GM12864 (cell line): ENCODE measurements at regions not wholly inside any gene's neighbourhood (a gene's known extent, or its start where the extent isn't known, plus 50 kb on each side); places are given as distances from the start of the nearest gene placed in this dataset.

Source experiments
- DNase-seq: peaks from one replicate; pipeline ENCODE4 v3.0.0-alpha.2; 2011; ENCODE audit warnings: low read depth
- H3K4me3 ChIP-seq: 2 replicates; pipeline ENCODE4 v1.5.1; 2011; ENCODE audit warnings: mild to moderate bottlenecking, low read depth, low read length, control low read depth
- TF ChIP-seq, protein P1 (sequence below): IDR thresholded peaks from 2 replicates; pipeline ENCODE4 v1.5.1; 2011; ENCODE audit warnings: low read depth, mild to moderate bottlenecking, moderate library complexity, low read length, control low read depth, inconsistent platforms; ENCODE audit errors: missing control alignments

- no peak for DNase-seq
- TF ChIP-seq, protein P1, sequence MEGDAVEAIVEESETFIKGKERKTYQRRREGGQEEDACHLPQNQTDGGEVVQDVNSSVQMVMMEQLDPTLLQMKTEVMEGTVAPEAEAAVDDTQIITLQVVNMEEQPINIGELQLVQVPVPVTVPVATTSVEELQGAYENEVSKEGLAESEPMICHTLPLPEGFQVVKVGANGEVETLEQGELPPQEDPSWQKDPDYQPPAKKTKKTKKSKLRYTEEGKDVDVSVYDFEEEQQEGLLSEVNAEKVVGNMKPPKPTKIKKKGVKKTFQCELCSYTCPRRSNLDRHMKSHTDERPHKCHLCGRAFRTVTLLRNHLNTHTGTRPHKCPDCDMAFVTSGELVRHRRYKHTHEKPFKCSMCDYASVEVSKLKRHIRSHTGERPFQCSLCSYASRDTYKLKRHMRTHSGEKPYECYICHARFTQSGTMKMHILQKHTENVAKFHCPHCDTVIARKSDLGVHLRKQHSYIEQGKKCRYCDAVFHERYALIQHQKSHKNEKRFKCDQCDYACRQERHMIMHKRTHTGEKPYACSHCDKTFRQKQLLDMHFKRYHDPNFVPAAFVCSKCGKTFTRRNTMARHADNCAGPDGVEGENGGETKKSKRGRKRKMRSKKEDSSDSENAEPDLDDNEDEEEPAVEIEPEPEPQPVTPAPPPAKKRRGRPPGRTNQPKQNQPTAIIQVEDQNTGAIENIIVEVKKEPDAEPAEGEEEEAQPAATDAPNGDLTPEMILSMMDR, result no peak
- no peak overlapping the region for H3K4me3 ChIP-seq
Measured at GRCh38 chr2:157052685-157053224, 204.8 kb upstream of the GALNT5 start.

DNA sequence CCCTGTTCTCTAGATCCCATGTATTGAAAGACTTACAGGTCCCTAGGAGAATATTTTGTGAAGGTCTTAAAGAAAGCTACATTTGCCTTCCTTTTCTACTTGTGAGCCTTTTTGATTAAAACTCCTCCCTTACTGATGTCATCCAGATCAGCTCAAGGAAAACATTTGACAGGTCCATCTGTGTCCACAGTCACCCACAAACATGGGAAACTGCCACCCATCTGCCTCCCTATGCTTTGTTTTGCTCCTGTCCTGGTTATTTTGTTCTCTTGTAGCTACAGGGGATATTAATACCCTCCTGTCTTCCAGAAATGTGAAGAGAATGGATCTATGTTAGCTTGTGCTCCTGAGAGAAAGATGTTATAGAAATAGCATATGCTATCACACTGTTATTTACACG is 203.6 kb upstream of the GALNT5 start:
- no peak for DNase-seq
- TF ChIP-seq, protein P1, result no peak
- no peak overlapping the region for H3K4me3 ChIP-seq

DNA sequence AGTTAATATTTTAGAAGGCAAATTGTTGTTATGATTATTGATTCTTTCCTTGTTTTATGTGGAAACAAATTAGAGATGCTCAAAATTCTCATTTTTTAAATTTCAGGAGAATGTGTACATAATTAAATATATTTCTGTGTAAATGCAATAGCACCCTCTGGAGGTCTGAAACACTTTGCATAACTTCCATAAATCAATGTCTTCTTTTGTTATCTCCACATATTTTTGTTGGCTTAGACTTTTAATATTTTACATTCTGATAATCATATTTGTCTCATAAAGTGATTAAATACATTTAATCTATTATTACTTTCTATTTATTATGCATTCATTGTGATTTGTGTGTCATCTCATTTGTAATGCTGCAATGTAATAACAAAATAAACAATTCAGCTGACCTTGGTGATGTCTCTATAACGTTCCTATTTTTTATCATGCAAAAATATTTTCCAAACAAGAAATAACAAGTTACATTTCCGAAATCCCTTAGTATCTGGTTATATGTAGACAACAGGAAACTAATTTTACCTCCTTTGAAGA is 201.8 kb upstream of the GALNT5 start:
- TF ChIP-seq, protein P1, result peak; percentile 28
- H3K4me3 ChIP-seq, result no peak overlapping the region
- no peak for DNase-seq

DNA sequence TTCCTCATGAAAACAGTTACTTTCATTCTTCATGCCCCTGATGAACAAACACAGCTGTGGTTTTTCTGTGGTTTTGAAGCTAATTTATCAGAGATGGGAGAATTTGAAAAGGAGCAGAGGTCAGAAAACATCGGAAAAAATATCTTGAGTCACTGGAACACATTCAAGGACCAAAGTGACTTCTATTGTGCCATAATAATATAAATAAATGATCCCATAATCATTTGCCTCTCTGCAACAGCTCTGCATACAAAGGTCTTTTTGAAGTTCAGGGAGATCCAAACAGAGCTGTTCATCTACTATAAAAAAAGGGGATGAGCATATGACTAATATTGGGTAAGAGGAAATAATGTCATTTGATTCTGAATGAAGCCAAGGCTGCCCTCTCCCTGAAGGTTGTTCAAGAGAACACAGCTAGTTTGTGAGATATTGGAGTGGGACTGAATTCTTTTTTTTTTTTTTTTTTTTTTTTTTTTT is 201.3 kb upstream of the GALNT5 start:
- no peak overlapping the region for H3K4me3 ChIP-seq
- DNase-seq, result no peak
- TF ChIP-seq, protein P1, result no peak

DNA sequence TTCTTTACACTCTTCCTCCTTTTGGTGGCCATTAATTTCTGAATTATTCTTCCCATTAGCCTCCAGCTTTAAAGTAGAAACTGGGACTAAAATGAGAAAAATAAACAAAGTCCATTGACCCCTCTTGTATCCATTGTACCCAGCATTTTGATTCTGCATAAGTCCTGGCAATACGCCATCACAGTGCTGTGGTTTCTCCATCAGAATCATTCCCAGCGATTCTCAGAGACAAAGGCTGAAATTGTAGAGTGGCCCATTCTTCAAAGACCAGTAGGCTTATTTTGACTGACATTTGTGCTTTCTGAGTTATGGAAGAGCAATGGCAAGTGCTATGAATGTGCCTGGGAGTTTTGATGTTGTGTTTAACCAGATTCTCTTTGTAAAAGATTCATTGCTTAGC is 199.3 kb upstream of the GALNT5 start:
- TF ChIP-seq, protein P1, result no peak
- no peak overlapping the region for H3K4me3 ChIP-seq
- DNase-seq, result no peak

GRCh38 chr2:157059036-157059435 is 198.5 kb upstream of the GALNT5 start:
- no peak for DNase-seq
- TF ChIP-seq, protein P1, result no peak
- no peak overlapping the region for H3K4me3 ChIP-seq

DNA sequence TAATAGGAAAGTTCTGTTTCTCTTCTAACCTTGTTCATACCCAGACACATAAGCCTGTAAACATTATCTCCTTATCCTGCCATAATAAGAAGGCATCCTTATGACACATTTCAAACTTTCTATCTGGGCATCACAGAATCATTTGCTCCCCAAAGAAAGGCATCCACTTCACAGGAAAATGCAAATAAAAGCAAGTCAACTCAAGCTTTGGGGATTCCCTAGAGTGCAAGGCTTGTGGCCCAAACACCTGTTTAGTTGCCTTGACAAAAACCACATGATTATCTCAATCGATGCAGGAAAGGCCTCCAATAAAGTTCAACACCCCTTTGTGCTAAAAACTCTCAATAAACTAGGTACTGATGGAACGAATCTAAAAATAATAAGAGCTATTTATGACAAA is 195.7 kb upstream of the GALNT5 start:
- H3K4me3 ChIP-seq, result no peak overlapping the region
- TF ChIP-seq, protein P1, result no peak
- peak; percentile 22 for DNase-seq
